Loucy (cell line): ENCODE measurements at regions not wholly inside any gene's neighbourhood (a gene's known extent, or its start where the extent isn't known, plus 50 kb on each side); places are given as distances from the start of the nearest gene placed in this dataset.

Experiments
- EZH2phosphoT487 ChIP-seq: fragments of 200-600 bp; IDR thresholded peaks from 2 replicates; pipeline ENCODE4 v1.6.1; 2018; ENCODE audit warnings: antibody characterized with exemption, mild to moderate bottlenecking, moderate library complexity, borderline replicate concordance
- TF ChIP-seq, protein P1 (sequence below): fragments of 200-600 bp; sonication (generic); conservative IDR thresholded peaks from 2 replicates; pipeline ENCODE4 v1.5.1; 2014; ENCODE audit warnings: mild to moderate bottlenecking, antibody characterized with exemption, low read length

DNA sequence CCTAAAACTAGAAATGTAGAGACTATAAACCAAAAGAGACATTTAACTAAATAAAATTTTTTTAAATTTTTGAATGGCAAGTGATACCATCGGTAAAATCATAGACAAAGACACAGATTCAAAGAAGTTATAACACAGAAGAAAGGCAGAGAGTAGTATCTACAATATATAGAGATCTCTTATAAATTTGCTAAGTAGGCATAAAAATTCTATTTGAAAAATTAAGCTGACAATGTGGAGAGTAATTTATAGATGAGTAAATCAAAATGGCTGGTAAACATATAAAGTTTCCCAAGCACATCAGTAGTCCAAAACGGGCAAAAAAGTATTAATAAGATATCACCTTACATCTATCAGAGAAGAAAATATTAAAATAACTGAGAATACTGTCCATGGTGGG is 1061.0 kb downstream of the ADGRL2 start:
- TF ChIP-seq, protein P1, sequence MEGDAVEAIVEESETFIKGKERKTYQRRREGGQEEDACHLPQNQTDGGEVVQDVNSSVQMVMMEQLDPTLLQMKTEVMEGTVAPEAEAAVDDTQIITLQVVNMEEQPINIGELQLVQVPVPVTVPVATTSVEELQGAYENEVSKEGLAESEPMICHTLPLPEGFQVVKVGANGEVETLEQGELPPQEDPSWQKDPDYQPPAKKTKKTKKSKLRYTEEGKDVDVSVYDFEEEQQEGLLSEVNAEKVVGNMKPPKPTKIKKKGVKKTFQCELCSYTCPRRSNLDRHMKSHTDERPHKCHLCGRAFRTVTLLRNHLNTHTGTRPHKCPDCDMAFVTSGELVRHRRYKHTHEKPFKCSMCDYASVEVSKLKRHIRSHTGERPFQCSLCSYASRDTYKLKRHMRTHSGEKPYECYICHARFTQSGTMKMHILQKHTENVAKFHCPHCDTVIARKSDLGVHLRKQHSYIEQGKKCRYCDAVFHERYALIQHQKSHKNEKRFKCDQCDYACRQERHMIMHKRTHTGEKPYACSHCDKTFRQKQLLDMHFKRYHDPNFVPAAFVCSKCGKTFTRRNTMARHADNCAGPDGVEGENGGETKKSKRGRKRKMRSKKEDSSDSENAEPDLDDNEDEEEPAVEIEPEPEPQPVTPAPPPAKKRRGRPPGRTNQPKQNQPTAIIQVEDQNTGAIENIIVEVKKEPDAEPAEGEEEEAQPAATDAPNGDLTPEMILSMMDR: no peak
- TF ChIP-seq EZH2phosphoT487: no peak
